ENCODE measurements at regions not wholly inside any gene's neighbourhood (a gene's known extent, or its start where the extent isn't known, plus 50 kb on each side); places are given as distances from the start of the nearest gene placed in this dataset.

DNA sequence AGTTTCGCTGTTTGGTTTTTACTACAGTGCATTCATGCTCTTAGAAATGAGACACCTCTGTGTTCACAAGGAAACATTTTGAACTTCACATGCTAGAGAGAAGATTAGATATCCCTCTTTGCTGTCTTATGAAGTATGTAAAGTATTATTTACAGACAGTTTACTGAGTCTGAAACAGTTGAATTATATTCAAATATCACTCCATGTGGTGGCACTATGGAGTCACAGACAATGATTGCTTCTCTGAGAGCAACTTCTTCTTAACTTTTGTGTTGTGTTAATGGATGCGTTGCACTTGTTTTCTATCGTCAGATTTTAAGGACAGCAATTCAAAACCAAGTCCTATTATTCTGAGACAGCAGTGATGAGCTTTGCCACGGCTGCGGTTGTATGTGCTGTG lies 823.6 kb downstream of the GALR1 start:
- TF ChIP-seq CTCF (optimal IDR thresholded peaks at IDR 0.05 in 1 of 3, IDR thresholded peaks at IDR 0.05 in 1 of 3, conservative IDR thresholded peaks at IDR 0.05 in 1 of 3; ENCODE audit: extremely low read depth in 1 of 3, insufficient read depth in 2 of 3, low read length in 3 of 3) (no peak), EZH2 (IDR thresholded peaks at IDR 0.05; ENCODE audit: low read length) (no peak)

Measured in keratinocyte (primary cell).